ENCODE measurements at regions not wholly inside any gene's neighbourhood (a gene's known extent, or its start where the extent isn't known, plus 50 kb on each side); places are given as distances from the start of the nearest gene placed in this dataset.
"Not testable (repeated sequence)": the region's sequence is repeated elsewhere in the genome, so short reads cannot be mapped to it uniquely, and the experiment has no call there.

DNA sequence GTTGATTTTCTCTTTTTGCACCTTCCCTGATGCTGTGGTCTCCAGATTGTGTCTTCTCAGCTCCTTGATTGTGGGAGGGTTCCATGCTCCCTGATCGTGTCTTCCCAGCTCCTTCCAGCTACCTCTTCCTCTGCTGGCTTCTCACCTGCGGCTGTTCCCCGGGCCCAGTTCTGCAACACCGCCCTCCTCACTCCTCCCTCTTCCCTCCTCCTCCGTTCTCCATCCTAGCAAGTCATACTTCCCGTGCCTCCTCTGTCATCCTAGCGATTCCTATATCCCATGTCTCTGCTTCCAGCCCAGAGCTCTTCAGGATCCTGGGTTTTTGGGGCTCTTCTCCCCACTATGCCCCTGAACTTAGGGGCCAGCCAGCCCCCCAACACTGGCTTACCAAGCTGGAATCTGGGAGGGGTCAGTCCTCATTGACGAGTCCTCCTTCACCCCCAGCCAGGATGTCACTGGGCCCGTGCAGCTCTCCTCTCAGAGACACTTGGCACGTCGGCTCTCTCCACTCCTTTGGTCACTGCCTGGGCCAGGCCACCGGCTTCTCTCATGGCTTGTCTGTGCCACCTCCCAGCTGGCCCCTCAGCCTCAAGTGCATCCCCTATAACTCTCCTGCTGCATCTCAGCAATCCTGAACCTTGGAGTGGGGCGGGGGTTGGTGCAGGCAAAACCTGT lies 255.4 kb upstream of the MVB12B start:
- ChIA-PET POLR2A (no interaction called here), SMC1A (ENCODE audit: uncharacterized antibody, unreplicated experiment) (no interaction called here), RAD21 (ENCODE audit: unreplicated experiment) (no interaction called here), CTCF (interaction anchor here (1.5 kb wide), 1 partner anchor 512 kb away, joined by 3 read pairs; no protein-coding TSS in a partner anchor)
- in situ Hi-C loops (cut with MboI) (no loop called here), intact Hi-C loops (cut with micrococcal nuclease; ENCODE audit: unreplicated experiment) (no loop called here)
- Histone ChIP-seq H3K36me3 (ENCODE audit: control insufficient read depth in 2 of 2, insufficient read depth in 2 of 2, low read length in 1 of 2) (no peaks in the 10 kb centered on the region), H3K9ac (ENCODE audit: control insufficient read depth, insufficient read depth, low read length) (no peak overlapping the region), H3K9me3 (replicated peaks; ENCODE audit: control insufficient read depth, insufficient read depth, low read length) (no peaks in the 10 kb centered on the region), H3K27me3 (replicated peaks in 1 of 2; ENCODE audit: control insufficient read depth in 2 of 2, insufficient read depth in 2 of 2, low read length in 1 of 2) (no peaks in the 10 kb centered on the region), H4K20me1 (ENCODE audit: control insufficient read depth, insufficient read depth) (no peaks in the 10 kb centered on the region), H3K4me1 (ENCODE audit: control insufficient read depth, insufficient read depth, low read length) (no peaks in the 10 kb centered on the region), H2AFZ (ENCODE audit: control insufficient read depth, low read depth, low read length) (no peak overlapping the region), H3K27ac (ENCODE audit: control insufficient read depth, insufficient read depth) (no peak overlapping the region), H3K4me3 (no peak overlapping the region), H3K79me2 (ENCODE audit: control insufficient read depth, insufficient read depth, low read length) (no peaks in the 10 kb centered on the region), H3K4me2 (ENCODE audit: control insufficient read depth, insufficient read depth) (no peak overlapping the region)
- BruUV-seq (replicated peaks) = no TSS peak
- 22% methylated on average over 13 of the region's 13 CpGs for WGBS (ENCODE audit: insufficient coverage, insufficient replicate concordance, low lambda C conversion rate, missing lambda C conversion rate)
- FAIRE-seq (no peak), DNase-seq (ENCODE audit: low read depth, low spot score) (no peak), ATAC-seq (no peak)
- TF ChIP-seq NFIC (IDR thresholded peaks at IDR 0.05; ENCODE audit: low read depth, low read length) (no peak), ZSCAN29 (IDR thresholded peaks at IDR 0.05) (no peak), GABPA (IDR thresholded peaks at IDR 0.05; ENCODE audit: low read depth) (no peak), TCF7 (IDR thresholded peaks at IDR 0.05; ENCODE audit: borderline replicate concordance) (no peak), MEF2A (IDR thresholded peaks at IDR 0.05; ENCODE audit: insufficient read depth, low read depth, low read length) (no peak)
- TF ChIP-seq, protein P1, sequence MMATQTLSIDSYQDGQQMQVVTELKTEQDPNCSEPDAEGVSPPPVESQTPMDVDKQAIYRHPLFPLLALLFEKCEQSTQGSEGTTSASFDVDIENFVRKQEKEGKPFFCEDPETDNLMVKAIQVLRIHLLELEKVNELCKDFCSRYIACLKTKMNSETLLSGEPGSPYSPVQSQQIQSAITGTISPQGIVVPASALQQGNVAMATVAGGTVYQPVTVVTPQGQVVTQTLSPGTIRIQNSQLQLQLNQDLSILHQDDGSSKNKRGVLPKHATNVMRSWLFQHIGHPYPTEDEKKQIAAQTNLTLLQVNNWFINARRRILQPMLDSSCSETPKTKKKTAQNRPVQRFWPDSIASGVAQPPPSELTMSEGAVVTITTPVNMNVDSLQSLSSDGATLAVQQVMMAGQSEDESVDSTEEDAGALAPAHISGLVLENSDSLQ (IDR thresholded peaks at IDR 0.05) = no peak

GRCh38 chr9:126077656-126078055 lies 249.0 kb upstream of the MVB12B start:
- H3K9ac ChIP-seq (ENCODE audit: control insufficient read depth, insufficient read depth, low read length); H3K27ac ChIP-seq (ENCODE audit: control insufficient read depth, insufficient read depth); SMC1A ChIA-PET (ENCODE audit: uncharacterized antibody, unreplicated experiment); H3K9me3 ChIP-seq (replicated peaks; ENCODE audit: control insufficient read depth, insufficient read depth, low read length); H3K27me3 ChIP-seq (replicated peaks in 1 of 2; ENCODE audit: control insufficient read depth in 2 of 2, insufficient read depth in 2 of 2, low read length in 1 of 2); FAIRE-seq; H4K20me1 ChIP-seq (ENCODE audit: control insufficient read depth, insufficient read depth); H3K36me3 ChIP-seq (ENCODE audit: control insufficient read depth in 2 of 2, insufficient read depth in 2 of 2, low read length in 1 of 2); in situ Hi-C loops (cut with MboI); CTCF ChIA-PET; POLR2A ChIA-PET; H2AFZ ChIP-seq (ENCODE audit: control insufficient read depth, low read depth, low read length); intact Hi-C loops (cut with micrococcal nuclease; ENCODE audit: unreplicated experiment); DNase-seq (ENCODE audit: low read depth, low spot score); BruUV-seq (replicated peaks); H3K4me2 ChIP-seq (ENCODE audit: control insufficient read depth, insufficient read depth); H3K4me1 ChIP-seq (ENCODE audit: control insufficient read depth, insufficient read depth, low read length); ATAC-seq; H3K4me3 ChIP-seq; H3K79me2 ChIP-seq (ENCODE audit: control insufficient read depth, insufficient read depth, low read length); RAD21 ChIA-PET (ENCODE audit: unreplicated experiment): not testable (repeated sequence)
- WGBS (ENCODE audit: insufficient coverage, insufficient replicate concordance, low lambda C conversion rate, missing lambda C conversion rate) = 43% methylated on average over 10 of the region's 12 CpGs

Data from GM12878 (cell line).